H1 (cell line): ENCODE measurements at regions not wholly inside any gene's neighbourhood (a gene's known extent, or its start where the extent isn't known, plus 50 kb on each side); places are given as distances from the start of the nearest gene placed in this dataset.

ENCODE experiments used
- ATF2 ChIP-seq: IDR thresholded peaks from 2 replicates; pipeline ENCODE4 v1.6.1; 2012; ENCODE audit warnings: low read length, inconsistent platforms

DNA sequence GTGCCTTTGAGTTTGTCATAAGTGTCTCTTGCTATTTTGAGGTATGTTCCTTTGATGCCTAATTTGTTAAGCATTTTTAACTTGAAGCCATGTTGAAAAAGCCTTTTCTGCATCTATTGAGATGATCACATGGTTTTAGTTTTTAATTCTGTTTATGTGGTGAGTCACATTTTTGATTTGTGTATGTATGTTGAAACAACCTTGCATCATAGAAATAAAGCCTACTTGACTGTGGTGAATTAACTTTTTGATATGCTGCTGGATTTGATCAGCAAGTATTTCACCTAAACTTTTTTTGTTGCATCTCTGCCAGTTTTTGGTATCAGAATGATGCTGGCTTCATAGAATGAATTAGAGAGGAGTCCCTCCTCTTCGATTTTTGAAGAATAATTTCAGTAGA lies 469.7 kb downstream of the CDH2 start (continued):
- TF ChIP-seq ATF2 = no peak
